GM18870 (cell line): ENCODE measurements at regions not wholly inside any gene's neighbourhood (a gene's known extent, or its start where the extent isn't known, plus 50 kb on each side); places are given as distances from the start of the nearest gene placed in this dataset.
"Not testable (repeated sequence)": the region's sequence is repeated elsewhere in the genome, so short reads cannot be mapped to it uniquely, and the experiment has no call there.

Experiments used
- ATAC-seq: cut with Tn5 transposase; IDR thresholded peaks from one replicate; pipeline ENCODE4 v1.9.1; 2021; ENCODE audit warnings: moderate library complexity; ENCODE audit not compliant: unreplicated experiment

GRCh38 chr10:28137907-28138880 lies 139.3 kb upstream of the ODAD2 start:
- ATAC-seq = no peak

- ATAC-seq = no peak
These were observed 136.4 kb upstream of the ODAD2 start for GRCh38 chr10:28135258-28135657.

DNA sequence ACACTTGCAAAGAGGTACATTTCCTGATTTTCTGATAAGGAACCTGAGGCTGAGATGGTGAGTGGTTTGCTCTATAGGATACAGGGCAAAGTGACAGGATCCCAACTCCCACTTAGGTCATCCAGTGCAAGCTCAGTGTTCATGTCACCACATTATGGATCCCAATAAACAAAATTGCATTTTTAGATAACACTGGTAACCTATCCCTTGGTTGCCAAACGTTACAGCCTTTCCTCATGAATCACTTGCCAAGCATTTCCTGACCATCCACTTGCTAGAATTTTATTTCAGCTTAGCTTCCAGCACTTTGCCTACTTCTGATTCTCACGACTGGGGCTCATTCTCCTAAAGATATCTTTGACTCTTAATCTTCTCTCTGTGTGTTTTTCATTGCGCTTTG lies 131.4 kb upstream of the ODAD2 start:
- ATAC-seq = no peak

GRCh38 chr10:28127881-28128280 lies 129.0 kb upstream of the ODAD2 start:
- no peak for ATAC-seq

GRCh38 chr10:28125701-28126100 lies 126.8 kb upstream of the ODAD2 start:
- no peak for ATAC-seq

DNA sequence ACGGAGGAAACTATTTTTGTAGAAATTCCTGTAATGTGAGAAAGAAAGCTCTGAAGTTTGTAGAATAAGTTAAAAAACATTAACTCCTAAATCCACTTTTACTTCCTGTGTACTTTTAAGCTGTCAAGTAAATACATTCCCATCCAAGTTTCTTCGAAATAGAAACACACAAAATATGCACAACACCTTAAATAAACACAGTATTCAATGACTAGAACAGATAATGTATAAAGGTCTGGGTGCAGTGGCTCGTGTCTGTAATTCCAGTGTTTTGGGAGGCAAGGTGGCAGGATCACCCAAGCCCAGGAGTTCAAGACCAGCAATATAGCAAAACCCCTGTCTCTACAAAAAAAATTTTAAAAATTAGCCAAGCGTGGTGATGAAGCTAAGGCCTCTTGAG lies 121.9 kb upstream of the ODAD2 start:
- ATAC-seq = no peak

GRCh38 chr10:28120043-28120749 lies 121.3 kb upstream of the ODAD2 start:
- no peak for ATAC-seq

- no peak for ATAC-seq
These were observed 120.2 kb upstream of the ODAD2 start for GRCh38 chr10:28118985-28119628.

DNA sequence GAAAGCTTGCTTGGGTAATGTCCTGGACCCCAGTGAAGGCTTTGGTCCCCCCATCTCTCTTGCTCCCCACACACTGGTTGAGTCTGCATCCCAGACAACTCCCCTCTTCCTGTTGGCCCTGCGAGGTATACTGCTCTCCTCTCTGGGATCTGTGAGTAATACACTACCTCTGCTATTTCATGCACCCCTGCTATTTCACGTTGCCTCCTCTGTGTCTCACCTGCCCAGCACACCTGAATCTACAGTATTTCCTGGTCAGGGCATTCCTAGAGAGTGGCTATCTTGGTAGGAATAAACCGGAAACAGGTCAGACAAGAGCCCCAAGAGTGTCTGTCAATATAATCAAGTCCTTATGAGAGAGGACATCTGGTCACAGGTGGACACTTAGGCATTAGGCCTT lies 114.3 kb upstream of the ODAD2 start:
- no peak for ATAC-seq

- no peak for ATAC-seq
These were observed 112.8 kb upstream of the ODAD2 start for GRCh38 chr10:28111712-28112111.

GRCh38 chr10:28105561-28105960 lies 106.7 kb upstream of the ODAD2 start:
- no peak for ATAC-seq

- no peak for ATAC-seq
These were observed 98.8 kb upstream of the ODAD2 start for GRCh38 chr10:28097633-28098032.

DNA sequence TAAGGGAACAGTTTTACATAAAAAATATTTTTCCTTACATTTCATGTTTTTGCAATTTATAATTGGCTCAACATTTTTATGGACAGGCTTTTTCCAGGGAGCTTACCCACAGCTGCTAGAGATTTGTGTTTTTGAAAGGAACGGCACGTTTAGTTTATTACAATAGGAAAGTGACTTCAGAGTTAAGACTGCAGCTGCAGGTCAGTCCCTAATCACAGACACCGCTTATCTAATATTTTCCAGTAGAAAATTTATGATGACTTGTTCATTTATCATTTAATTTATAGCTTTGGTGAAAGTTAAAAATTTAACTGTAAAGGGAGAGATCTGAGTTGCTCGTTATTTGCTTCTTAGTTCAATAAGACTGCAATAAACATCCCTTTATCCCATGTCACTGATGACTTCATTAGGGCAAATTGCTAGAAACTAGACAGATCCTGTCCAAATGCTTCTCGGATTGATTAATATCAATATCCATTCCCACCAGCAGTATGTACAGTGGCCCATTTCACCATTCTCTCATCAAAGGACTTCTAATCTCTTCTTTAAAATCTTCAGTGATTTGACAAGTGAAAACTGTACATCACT lies 97.0 kb upstream of the ODAD2 start:
- ATAC-seq = no peak

GRCh38 chr10:28094121-28094520 lies 95.2 kb upstream of the ODAD2 start:
- no peak for ATAC-seq

GRCh38 chr10:28091913-28092312 lies 93.0 kb upstream of the ODAD2 start:
- no peak for ATAC-seq

DNA sequence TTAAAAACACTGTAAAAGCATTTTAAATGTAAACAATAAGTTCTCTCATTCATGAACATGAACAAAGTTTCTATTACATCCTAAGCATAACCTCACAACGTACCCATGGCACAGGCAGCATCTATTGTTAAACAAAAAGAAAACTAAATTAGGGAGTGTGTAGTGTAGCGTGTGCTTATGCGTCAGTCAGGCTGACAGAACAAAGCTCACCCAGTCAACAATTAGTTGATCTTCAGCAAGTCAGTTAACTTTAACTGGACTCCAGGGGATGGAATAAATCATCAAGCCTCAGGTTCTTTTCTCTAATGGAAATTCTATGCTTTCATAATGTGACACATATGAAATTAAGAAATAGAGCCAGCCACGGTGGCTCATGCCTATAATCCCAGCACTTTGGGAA lies 91.6 kb upstream of the ODAD2 start:
- ATAC-seq = no peak

GRCh38 chr10:28089467-28089866 lies 90.6 kb upstream of the ODAD2 start:
- no peak for ATAC-seq

DNA sequence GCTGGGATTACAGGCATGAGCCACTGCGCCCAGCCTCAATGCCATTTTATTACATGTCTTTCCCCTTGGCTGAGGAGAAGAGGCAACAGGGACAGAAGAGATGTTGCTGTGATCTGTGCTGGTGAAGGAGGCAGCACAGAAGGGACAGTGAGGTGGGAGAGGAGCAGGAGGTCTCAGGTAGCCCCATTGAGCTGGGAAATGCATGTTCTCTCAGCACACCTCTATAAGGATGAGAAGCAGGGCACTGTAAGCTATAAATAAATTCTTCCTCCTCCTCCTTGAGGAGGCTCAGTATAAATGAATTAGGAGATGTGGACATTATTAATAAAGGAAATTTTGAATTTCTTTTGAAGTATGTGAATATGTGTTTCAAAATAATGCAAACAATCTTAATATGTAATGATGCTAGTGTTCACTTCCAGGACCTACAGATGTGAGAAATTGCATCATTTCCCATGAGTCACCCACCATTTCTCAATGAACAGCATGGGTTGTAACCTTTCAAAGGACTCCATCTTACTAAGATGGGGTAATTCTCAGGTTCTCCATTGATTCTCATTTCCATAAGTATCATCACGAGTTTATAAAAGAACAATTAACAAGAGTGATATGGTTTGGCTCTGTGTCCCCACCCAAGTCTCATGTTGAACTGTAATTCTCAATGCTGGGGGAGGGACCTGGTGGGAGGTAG lies 88.9 kb upstream of the ODAD2 start:
- ATAC-seq = no peak

GRCh38 chr10:28085760-28086159 lies 86.9 kb upstream of the ODAD2 start:
- ATAC-seq = not testable (repeated sequence)

- ATAC-seq = no peak
These were observed 84.0 kb upstream of the ODAD2 start for GRCh38 chr10:28082885-28083284.

- no peak for ATAC-seq
These were observed 83.4 kb upstream of the ODAD2 start for GRCh38 chr10:28082316-28082715.
